GM19025 (cell line): ENCODE measurements at regions not wholly inside any gene's neighbourhood (a gene's known extent, or its start where the extent isn't known, plus 50 kb on each side); places are given as distances from the start of the nearest gene placed in this dataset.

Source experiments
- ATAC-seq: cut with Tn5 transposase; IDR thresholded peaks from one replicate; pipeline ENCODE4 v1.9.1; 2021; ENCODE audit warnings: mild to moderate bottlenecking, low read depth, moderate library complexity; ENCODE audit not compliant: unreplicated experiment

- no peak for ATAC-seq
These were observed 2190.6 kb upstream of the TENM3 start for GRCh38 chr4:180052629-180053028.

- no peak for ATAC-seq
These were observed 2188.9 kb upstream of the TENM3 start for GRCh38 chr4:180054291-180054690.

- ATAC-seq, result no peak
These were observed 2185.9 kb upstream of the TENM3 start for GRCh38 chr4:180057299-180057721.

GRCh38 chr4:180057891-180058671 is 2185.1 kb upstream of the TENM3 start:
- ATAC-seq, result no peak

GRCh38 chr4:180058691-180059215 is 2184.4 kb upstream of the TENM3 start:
- ATAC-seq, result no peak

- ATAC-seq, result no peak
These were observed 2183.9 kb upstream of the TENM3 start for GRCh38 chr4:180059216-180059881.

GRCh38 chr4:180060159-180060889 is 2182.9 kb upstream of the TENM3 start:
- no peak for ATAC-seq

GRCh38 chr4:180081072-180081471 is 2162.1 kb upstream of the TENM3 start:
- ATAC-seq, result no peak

- no peak for ATAC-seq
These were observed 2158.6 kb upstream of the TENM3 start for GRCh38 chr4:180084561-180084960.

GRCh38 chr4:180086480-180087190 is 2156.6 kb upstream of the TENM3 start:
- ATAC-seq, result no peak

GRCh38 chr4:180098586-180098985 is 2144.6 kb upstream of the TENM3 start:
- ATAC-seq, result no peak

GRCh38 chr4:180099957-180100356 is 2143.2 kb upstream of the TENM3 start:
- ATAC-seq, result no peak

- no peak for ATAC-seq
These were observed 2142.5 kb upstream of the TENM3 start for GRCh38 chr4:180100433-180101344.

- no peak for ATAC-seq
These were observed 2141.7 kb upstream of the TENM3 start for GRCh38 chr4:180101348-180102083.

GRCh38 chr4:180103794-180104193 is 2139.4 kb upstream of the TENM3 start:
- no peak for ATAC-seq

GRCh38 chr4:180105362-180105761 is 2137.8 kb upstream of the TENM3 start:
- ATAC-seq, result no peak

- ATAC-seq, result no peak
These were observed 2137.1 kb upstream of the TENM3 start for GRCh38 chr4:180106122-180106521.

- no peak for ATAC-seq
These were observed 2136.2 kb upstream of the TENM3 start for GRCh38 chr4:180106997-180107396.

GRCh38 chr4:180116840-180117239 is 2126.4 kb upstream of the TENM3 start:
- ATAC-seq, result no peak
